Aorta (tissue), 5 donors: ENCODE measurements at regions not wholly inside any gene's neighbourhood (a gene's known extent, or its start where the extent isn't known, plus 50 kb on each side); places are given as distances from the start of the nearest gene placed in this dataset.
"Not testable (repeated sequence)": the region's sequence is repeated elsewhere in the genome, so short reads cannot be mapped to it uniquely, and the experiment has no call there.

ENCODE experiments used
- ATAC-seq: fragments of 200-7000 bp; cut with Tn5 transposase; one replicate; pipeline ENCODE4 v1.9.1; 2022; ENCODE audit warnings: moderate library complexity; ENCODE audit not compliant: low FRiP score
- DNase-seq, 2 donors: peaks; one replicate each; pipeline ENCODE4 v3.0.0-alpha.2; 2020
- H3K27ac ChIP-seq, 2 donors: one replicate each; pipeline ENCODE4 v1.5.1; 2013; ENCODE audit warnings: low read length in 2 of 2, mild to moderate bottlenecking in 2 of 2, moderate library complexity in 2 of 2, control low read depth in 1 of 2, inconsistent platforms in 1 of 2, low read depth in 1 of 2
- H3K27me3 ChIP-seq, 2 donors: one replicate each; pipeline ENCODE4 v1.6.1; 2013; ENCODE audit warnings: control low read depth in 1 of 2, low read length in 1 of 2, mild to moderate bottlenecking in 1 of 2, moderate library complexity in 1 of 2; ENCODE audit not compliant: insufficient read depth in 2 of 2, control insufficient read depth in 1 of 2
- H3K36me3 ChIP-seq, 2 donors: one replicate each; pipeline ENCODE4 v1.6.1; 2013; ENCODE audit warnings: control low read depth in 1 of 2, low read length in 1 of 2, mild to moderate bottlenecking in 1 of 2; ENCODE audit not compliant: insufficient read depth in 2 of 2, control insufficient read depth in 1 of 2
- H3K4me1 ChIP-seq, 2 donors: one replicate each; pipeline ENCODE4 v1.6.1; 2013; ENCODE audit warnings: low read length in 2 of 2, control low read depth in 1 of 2, mild to moderate bottlenecking in 1 of 2, moderate library complexity in 1 of 2; ENCODE audit not compliant: insufficient read depth in 2 of 2, control insufficient read depth in 1 of 2
- H3K4me3 ChIP-seq, 2 donors: one replicate each; pipeline ENCODE4 v1.5.1; 2013; ENCODE audit warnings: low read length in 2 of 2, control low read depth in 1 of 2, mild to moderate bottlenecking in 1 of 2
- H3K9me3 ChIP-seq: one replicate; pipeline ENCODE4 v1.6.1; 2013; ENCODE audit warnings: mild to moderate bottlenecking, low read length; ENCODE audit not compliant: control insufficient read depth
- WGBS, 2 donors: extraction: QIAGEN DNeasy Blood & Tissue Kit; methylation state at CpG; one replicate each; pipeline ENCODE4 v1.1.7; 2013; 5-methylcytosine and 5-hydroxymethylcytosine counted together
- intact Hi-C, 2 donors: fragments of 100-400 bp; cut with DNase I; formaldehyde crosslinking; loops; one replicate each; pipeline versions ENCODE4 v1.14.2 to v1.15.0; 2022
- donor health status: healthy with polysubstance abuse.
- donor health status: Bipolar disorder and iron deficiency.
- donor health status: DM: no; HTN: no; CAD: no.
- donor health status: DM: no; HTN: no; CAD: no.
- donor health status: DM: yes; HTN: yes; CAD: no.

- Histone ChIP-seq H3K36me3 (no peaks in the 10 kb centered on the region), H3K27me3 (no peaks in the 10 kb centered on the region), H3K9me3 (no peaks in the 10 kb centered on the region), H3K4me3 (no peak overlapping the region), H3K4me1 (no peaks in the 10 kb centered on the region), H3K27ac (no peak overlapping the region)
- no peak for ATAC-seq
- intact Hi-C loops, result no loop called here
- whole genome bisulfite sequencing, 2 donors, result 87 to 88% methylated on average over 11 of the region's 11 CpGs
- DNase-seq, result no peak
Observed at GRCh38 chr17:56724664-56725063, 109.1 kb downstream of the C17orf67 start.

- H3K36me3 ChIP-seq, result no peaks in the 10 kb centered on the region
- DNase-seq, result no peak
- H3K4me1 ChIP-seq, result no peaks in the 10 kb centered on the region
- no peak overlapping the region for H3K27ac ChIP-seq
- intact Hi-C loops, result no loop called here
- H3K27me3 ChIP-seq, result no peaks in the 10 kb centered on the region
- H3K4me3 ChIP-seq, result no peak overlapping the region
- no peak for ATAC-seq
- 71 to 78% methylated on average over 4 of the region's 4 CpGs for WGBS, 2 donors
- no peaks in the 10 kb centered on the region for H3K9me3 ChIP-seq
Observed at GRCh38 chr17:56725144-56725543, 108.6 kb downstream of the C17orf67 start.

GRCh38 chr17:56727876-56728617, 105.7 kb downstream of the C17orf67 start:
- intact Hi-C loops, result no loop called here
- ATAC-seq (no peak), DNase-seq (no peak)
- Histone ChIP-seq H3K9me3 (no peaks in the 10 kb centered on the region), H3K36me3 (no peaks in the 10 kb centered on the region), H3K4me1 (no peaks in the 10 kb centered on the region), H3K27me3 (no peaks in the 10 kb centered on the region), H3K4me3 (no peak overlapping the region), H3K27ac (no peak overlapping the region)
- 67 to 69% methylated on average over 6 of the region's 6 CpGs for WGBS, 2 donors

GRCh38 chr17:56731096-56731495, 102.6 kb downstream of the C17orf67 start:
- 85 to 86% methylated on average over 5 of the region's 5 CpGs for WGBS, 2 donors
- intact Hi-C loops, H3K27ac ChIP-seq, H3K4me1 ChIP-seq, H3K27me3 ChIP-seq, ATAC-seq, H3K9me3 ChIP-seq, DNase-seq, H3K4me3 ChIP-seq, H3K36me3 ChIP-seq: not testable (repeated sequence)

- Histone ChIP-seq H3K36me3 (no peaks in the 10 kb centered on the region), H3K27me3 (no peaks in the 10 kb centered on the region), H3K27ac (no peak overlapping the region), H3K4me1 (no peaks in the 10 kb centered on the region), H3K4me3 (no peak overlapping the region), H3K9me3 (no peaks in the 10 kb centered on the region)
- 95 to 98% methylated on average over 5 of the region's 5 CpGs for WGBS, 2 donors
- ATAC-seq, result no peak
- intact Hi-C loops, result no loop called here
- no peak for DNase-seq
Observed at GRCh38 chr17:56733833-56734232, 99.9 kb downstream of the C17orf67 start.

- DNase-seq (no peak), ATAC-seq (no peak)
- no peaks in the 10 kb centered on the region for H3K36me3 ChIP-seq
- intact Hi-C loops, result loop anchor here in 1 of 2 donors (5.0 kb wide), 1 partner anchor 219 kb away; no protein-coding TSS in a partner anchor
- H3K9me3 ChIP-seq, result no peaks in the 10 kb centered on the region
- H3K27ac ChIP-seq, result no peak overlapping the region
- no peaks in the 10 kb centered on the region for H3K27me3 ChIP-seq
- H3K4me1 ChIP-seq, result no peaks in the 10 kb centered on the region
- 87 to 89% methylated on average over 6 of the region's 6 CpGs for WGBS, 2 donors
- no peak overlapping the region for H3K4me3 ChIP-seq
Observed at GRCh38 chr17:56735842-56736241, 97.9 kb downstream of the C17orf67 start.

- no peaks in the 10 kb centered on the region for H3K4me1 ChIP-seq
- DNase-seq, result no peak
- H3K27me3 ChIP-seq, result no peaks in the 10 kb centered on the region
- no peak overlapping the region for H3K27ac ChIP-seq
- intact Hi-C loops, result loop anchor here in 1 of 2 donors (5.0 kb wide), 1 partner anchor 220 kb away; no protein-coding TSS in a partner anchor
- peak; percentile 36 for ATAC-seq
- no peaks in the 10 kb centered on the region for H3K36me3 ChIP-seq
- no peak overlapping the region for H3K4me3 ChIP-seq
- no peaks in the 10 kb centered on the region for H3K9me3 ChIP-seq
- 35 to 41% methylated on average over 22 of the region's 22 CpGs for WGBS, 2 donors
Observed at GRCh38 chr17:56737421-56738161, 96.1 kb downstream of the C17orf67 start.

GRCh38 chr17:56739376-56739775, 94.3 kb downstream of the C17orf67 start:
- H3K27ac ChIP-seq, result no peak overlapping the region

GRCh38 chr17:56739776-56740175, 93.9 kb downstream of the C17orf67 start:
- intact Hi-C loops, result loop anchor here in 1 of 2 donors (5.0 kb wide), 1 partner anchor 222 kb away; no protein-coding TSS in a partner anchor
- Histone ChIP-seq H3K4me1 (no peaks in the 10 kb centered on the region), H3K4me3 (no peak overlapping the region), H3K9me3 (peaks cover 3% of the 10 kb centered on the region), H3K36me3 (no peaks in the 10 kb centered on the region), H3K27ac (no peak overlapping the region), H3K27me3 (no peaks in the 10 kb centered on the region)
- DNase-seq (no peak), ATAC-seq (no peak)
- 38 to 50% methylated on average over 6 of the region's 6 CpGs for WGBS, 2 donors

More at GRCh38 chr17:56739376-56739775, 94.3 kb downstream of the C17orf67 start:
- intact Hi-C loops, result loop anchor here in 1 of 2 donors (5.0 kb wide), 1 partner anchor 222 kb away; no protein-coding TSS in a partner anchor
- Histone ChIP-seq H3K4me3 (no peak overlapping the region), H3K36me3 (no peaks in the 10 kb centered on the region), H3K27me3 (no peaks in the 10 kb centered on the region), H3K9me3 (no peaks in the 10 kb centered on the region), H3K4me1 (no peaks in the 10 kb centered on the region)
- DNase-seq (no peak), ATAC-seq (no peak)
